Smooth muscle cell (in vitro differentiated cells): ENCODE measurements at regions not wholly inside any gene's neighbourhood (a gene's known extent, or its start where the extent isn't known, plus 50 kb on each side); places are given as distances from the start of the nearest gene placed in this dataset.

ENCODE experiments used
- DNase-seq: peaks from one replicate; lab custom pipeline; 2025; ENCODE audit not compliant: unreplicated experiment; lab: John Stamatoyannopoulos, UW
- H2AFZ ChIP-seq: fragments of 200-600 bp; sonication (generic); 2 replicates; pipeline ENCODE4 v1.6.0; 2016; ENCODE audit warnings: antibody characterized with exemption, low read depth, mild to moderate bottlenecking
- H3F3A ChIP-seq: fragments of 200-600 bp; sonication (generic); 2 replicates; pipeline ENCODE4 v1.6.0; 2017; ENCODE audit warnings: antibody characterized with exemption, low read depth
- H3K27ac ChIP-seq: fragments of 200-600 bp; sonication (generic); 2 replicates; pipeline ENCODE4 v1.5.1; 2016; ENCODE audit warnings: low read depth, mild to moderate bottlenecking
- H3K27me3 ChIP-seq: fragments of 200-600 bp; sonication (generic); 2 replicates; pipeline ENCODE4 v1.6.1; 2016; ENCODE audit warnings: low read depth, mild to moderate bottlenecking
- H3K36me3 ChIP-seq: fragments of 200-600 bp; sonication (generic); 2 replicates; pipeline ENCODE4 v1.5.1; 2016; ENCODE audit warnings: low read depth
- H3K4me1 ChIP-seq: fragments of 200-600 bp; sonication (generic); 2 replicates; pipeline ENCODE4 v1.5.1; 2016; ENCODE audit warnings: low read depth
- H3K4me2 ChIP-seq: fragments of 200-600 bp; sonication (generic); 2 replicates; pipeline ENCODE4 v1.6.0; 2016; ENCODE audit warnings: mild to moderate bottlenecking
- H3K4me3 ChIP-seq: fragments of 200-600 bp; sonication (generic); 2 replicates; pipeline ENCODE4 v1.5.1; 2016; ENCODE audit warnings: mild to moderate bottlenecking
- H3K79me2 ChIP-seq: fragments of 200-600 bp; sonication (generic); 2 replicates; pipeline ENCODE4 v1.6.0; 2016; ENCODE audit warnings: low read depth, mild to moderate bottlenecking
- H3K9ac ChIP-seq: fragments of 200-600 bp; sonication (generic); 2 replicates; pipeline ENCODE4 v1.6.0; 2016; ENCODE audit warnings: low read depth
- H3K9me3 ChIP-seq: fragments of 200-600 bp; sonication (generic); replicated peaks from 2 replicates; pipeline ENCODE4 v1.5.1; 2016; ENCODE audit warnings: low read depth
- H4K20me1 ChIP-seq: fragments of 200-600 bp; sonication (generic); 2 replicates; pipeline ENCODE4 v1.6.0; 2016; ENCODE audit warnings: low read depth
- CTCF ChIP-seq: fragments of 200-600 bp; sonication (generic); IDR thresholded peaks from 2 replicates; pipeline ENCODE4 v1.5.1; 2017; ENCODE audit warnings: borderline replicate concordance, mild to moderate bottlenecking, antibody characterized with exemption; ENCODE audit not compliant: insufficient read depth, poor library complexity, severe bottlenecking
- WGBS: methylation state at CpG from one replicate; pipeline ENCODE4 v1.1.7; 2016; ENCODE audit warnings: low lambda C conversion rate; 5-methylcytosine and 5-hydroxymethylcytosine counted together

DNA sequence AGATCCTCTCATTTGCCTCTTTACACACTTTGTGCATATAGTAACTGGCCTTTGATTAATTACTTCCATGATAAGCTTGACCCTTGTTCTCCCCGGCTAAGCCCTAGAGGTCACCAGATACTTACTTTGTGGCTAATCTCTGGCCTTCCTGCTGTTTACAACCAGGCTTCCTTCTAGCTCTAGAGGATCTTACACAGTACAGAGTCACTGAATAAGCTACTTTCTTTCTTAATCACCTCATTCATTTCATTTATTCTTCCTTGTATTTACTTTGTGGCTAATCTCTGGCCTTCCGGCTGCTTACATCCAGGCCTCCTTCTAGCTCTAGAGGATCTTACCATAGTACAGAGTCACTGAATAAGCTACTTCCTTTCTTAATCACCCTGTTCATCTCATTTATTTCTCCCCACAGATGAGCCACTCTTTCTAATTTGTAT lies 144.3 kb upstream of the C1orf21 start:
- H4K20me1 ChIP-seq: no peaks in the 10 kb centered on the region
- no peaks in the 10 kb centered on the region for H3K79me2 ChIP-seq
- no peaks in the 10 kb centered on the region for H3K27me3 ChIP-seq
- H3K9ac ChIP-seq: no peak overlapping the region
- no peaks in the 10 kb centered on the region for H3K9me3 ChIP-seq
- no peak overlapping the region for H3K4me3 ChIP-seq
- peaks cover 6% of the 10 kb centered on the region for H3F3A ChIP-seq
- H3K36me3 ChIP-seq: no peaks in the 10 kb centered on the region
- DNase-seq: no peak
- peak overlapping the region; percentile 54 for H3K27ac ChIP-seq
- H2AFZ ChIP-seq: no peak overlapping the region
- TF ChIP-seq CTCF: no peak
- peaks cover 11% of the 10 kb centered on the region for H3K4me1 ChIP-seq
- peak overlapping the region; percentile 58 for H3K4me2 ChIP-seq
- WGBS: 17% methylated on average over 2 of the region's 2 CpGs

DNA sequence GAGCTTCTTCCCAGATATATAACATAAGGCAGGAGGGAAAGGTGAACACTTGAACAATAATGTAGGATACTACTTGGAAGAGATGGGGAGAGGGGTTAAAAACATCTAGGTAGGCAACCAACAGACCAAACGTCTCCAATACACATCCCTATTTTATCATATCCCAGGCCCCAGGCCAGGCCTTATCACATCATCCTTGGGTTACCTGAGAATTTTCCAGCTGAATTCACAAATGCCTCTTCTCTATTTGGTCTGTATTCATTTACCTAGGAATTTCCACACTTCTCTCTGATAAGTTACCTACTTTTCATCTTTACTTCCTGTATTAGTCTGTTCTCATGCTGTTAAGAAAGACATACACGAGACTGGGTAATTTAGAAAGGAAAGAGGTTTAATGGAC lies 141.9 kb upstream of the C1orf21 start:
- no peak overlapping the region for H3K9ac ChIP-seq
- H3K4me3 ChIP-seq: no peak overlapping the region
- no peak overlapping the region for H3K27ac ChIP-seq
- WGBS: 94% methylated on average over 2 of the region's 2 CpGs
- H3K4me2 ChIP-seq: no peak overlapping the region
- peaks cover 6% of the 10 kb centered on the region for H3F3A ChIP-seq
- H3K4me1 ChIP-seq: peaks cover 16% of the 10 kb centered on the region
- no peak for DNase-seq
- no peaks in the 10 kb centered on the region for H3K36me3 ChIP-seq
- no peaks in the 10 kb centered on the region for H3K9me3 ChIP-seq
- no peak overlapping the region for H2AFZ ChIP-seq
- H3K79me2 ChIP-seq: no peaks in the 10 kb centered on the region
- no peaks in the 10 kb centered on the region for H4K20me1 ChIP-seq
- TF ChIP-seq CTCF: no peak
- no peaks in the 10 kb centered on the region for H3K27me3 ChIP-seq

DNA sequence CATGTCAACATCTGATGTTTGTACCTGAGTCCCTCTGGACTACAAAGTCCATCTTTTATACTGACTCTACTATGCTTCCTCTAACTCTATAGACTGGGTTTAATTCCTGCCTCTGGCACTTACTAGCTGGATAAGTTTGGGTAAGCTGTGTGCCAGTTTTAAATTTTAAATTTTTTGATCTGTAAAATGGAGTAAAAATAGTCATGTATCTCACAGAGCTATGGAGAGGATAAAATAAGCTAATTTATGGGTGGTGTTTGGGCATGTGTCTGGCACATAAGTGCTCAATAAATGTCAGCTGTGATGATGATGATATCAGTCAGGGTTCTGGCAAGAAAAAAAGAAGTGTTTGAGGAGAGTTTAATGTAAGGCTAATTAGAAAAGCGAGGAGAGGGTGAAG lies 139.2 kb upstream of the C1orf21 start:
- DNase-seq: no peak
- WGBS: 78% methylated on average over 1 of the region's 1 CpG

More for the DNA sequence above, 139.2 kb upstream of the C1orf21 start:
- peaks cover 15% of the 10 kb centered on the region for H3K4me1 ChIP-seq
- H3K9me3 ChIP-seq: no peaks in the 10 kb centered on the region
- no peaks in the 10 kb centered on the region for H4K20me1 ChIP-seq
- no peak overlapping the region for H3K4me3 ChIP-seq
- TF ChIP-seq CTCF: no peak
- no peak overlapping the region for H3K27ac ChIP-seq
- H3K4me2 ChIP-seq: no peak overlapping the region
- H3K36me3 ChIP-seq: no peaks in the 10 kb centered on the region
- H3K79me2 ChIP-seq: no peaks in the 10 kb centered on the region
- H3K27me3 ChIP-seq: no peaks in the 10 kb centered on the region
- no peak overlapping the region for H2AFZ ChIP-seq
- peaks cover 6% of the 10 kb centered on the region for H3F3A ChIP-seq
- H3K9ac ChIP-seq: no peak overlapping the region
